Posterior cingulate gyrus (tissue), 11 donors: ENCODE measurements at regions not wholly inside any gene's neighbourhood (a gene's known extent, or its start where the extent isn't known, plus 50 kb on each side); places are given as distances from the start of the nearest gene placed in this dataset.

ENCODE experiments used
- DNase-seq, 10 donors: peaks; one replicate each; pipeline versions ENCODE4 v3.0.0 to v3.0.0-alpha.2; 2020 to 2021; ENCODE audit warnings: mixed read lengths in 3 of 10
- intact Hi-C: fragments of 100-400 bp; cut with DNase I; formaldehyde crosslinking; loops from one replicate; pipeline ENCODE4 v1.15.1; 2023

GRCh38 chr17:73799781-73800627 lies 155.8 kb upstream of the SDK2 start:
- peak in 1 of 10 donors; percentile 47 for DNase-seq
- intact Hi-C loops: no loop called here

- intact Hi-C loops: no loop called here
Observed at GRCh38 chr17:73800893-73801292, 156.6 kb upstream of the SDK2 start.

GRCh38 chr17:73801455-73802100 lies 157.3 kb upstream of the SDK2 start:
- peak in 1 of 10 donors; percentile 61 for DNase-seq
- intact Hi-C loops: no loop called here

More at GRCh38 chr17:73800893-73801292, 156.6 kb upstream of the SDK2 start:
- peak in 2 of 10 donors; percentile 50 to 69 for DNase-seq

GRCh38 chr17:73802314-73802713 lies 158.1 kb upstream of the SDK2 start:
- DNase-seq: no peak
- intact Hi-C loops: no loop called here

- intact Hi-C loops: no loop called here
- DNase-seq: no peak
Observed at GRCh38 chr17:73802871-73803270, 158.6 kb upstream of the SDK2 start.

GRCh38 chr17:73803964-73804435 lies 159.8 kb upstream of the SDK2 start:
- intact Hi-C loops: no loop called here
- peak in 1 of 10 donors; percentile 67 for DNase-seq

GRCh38 chr17:73806768-73807167 lies 162.5 kb upstream of the SDK2 start:
- intact Hi-C loops: no loop called here

GRCh38 chr17:73813201-73813600 lies 169.0 kb upstream of the SDK2 start:
- intact Hi-C loops: no loop called here
- peak in 1 of 10 donors; percentile 52 for DNase-seq

More at GRCh38 chr17:73806768-73807167, 162.5 kb upstream of the SDK2 start:
- DNase-seq: no peak

GRCh38 chr17:73814075-73814474 lies 169.8 kb upstream of the SDK2 start:
- intact Hi-C loops: no loop called here
- DNase-seq: no peak

GRCh38 chr17:73815474-73815873 lies 171.2 kb upstream of the SDK2 start:
- intact Hi-C loops: no loop called here
- DNase-seq: no peak

- peak in 1 of 10 donors; percentile 63 for DNase-seq
- intact Hi-C loops: no loop called here
Observed at GRCh38 chr17:73819440-73820395, 175.5 kb upstream of the SDK2 start.

- DNase-seq: peak in 1 of 10 donors; percentile 73
- intact Hi-C loops: no loop called here
Observed at GRCh38 chr17:73820686-73821448, 176.6 kb upstream of the SDK2 start.

GRCh38 chr17:73821665-73822064 lies 177.4 kb upstream of the SDK2 start:
- no peak for DNase-seq
- intact Hi-C loops: no loop called here

- intact Hi-C loops: no loop called here
Observed at GRCh38 chr17:73822371-73822770, 178.1 kb upstream of the SDK2 start.

GRCh38 chr17:73823684-73824083 lies 179.4 kb upstream of the SDK2 start:
- DNase-seq: peak in 1 of 10 donors; percentile 33
- intact Hi-C loops: no loop called here

More at GRCh38 chr17:73822371-73822770, 178.1 kb upstream of the SDK2 start:
- peak in 1 of 10 donors; percentile 21 for DNase-seq

GRCh38 chr17:73824321-73824720 lies 180.1 kb upstream of the SDK2 start:
- no peak for DNase-seq
- intact Hi-C loops: no loop called here

GRCh38 chr17:73826181-73826871 lies 182.1 kb upstream of the SDK2 start:
- peak in 1 of 10 donors; percentile 62 for DNase-seq
- intact Hi-C loops: no loop called here

- peak in 1 of 10 donors; percentile 74 for DNase-seq
- intact Hi-C loops: no loop called here
Observed at GRCh38 chr17:73826872-73827228, 182.6 kb upstream of the SDK2 start.
